ENCODE measurements at regions not wholly inside any gene's neighbourhood (a gene's known extent, or its start where the extent isn't known, plus 50 kb on each side); places are given as distances from the start of the nearest gene placed in this dataset.

DNA sequence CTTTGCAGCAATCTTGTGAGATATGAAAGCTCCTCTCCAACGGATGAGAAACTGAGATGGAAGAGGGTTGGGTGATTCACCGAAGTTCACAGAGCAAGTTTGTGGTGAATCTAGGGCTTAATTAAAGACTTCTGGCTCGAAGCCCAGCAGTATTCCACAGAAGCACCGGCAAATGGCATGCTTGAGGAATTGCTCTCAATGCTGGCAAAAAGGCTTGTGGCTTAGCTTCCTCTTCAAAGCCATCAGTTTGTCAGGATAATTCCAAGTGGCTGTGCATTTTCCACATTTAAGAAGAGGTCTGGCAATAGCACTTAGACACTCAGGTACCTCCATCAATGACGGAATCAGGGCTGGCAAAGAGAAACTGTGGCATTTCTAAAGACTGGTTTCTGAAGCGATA, 98.7 kb upstream of the SLC66A3 start:
- DNase-seq (ENCODE audit: low read depth, low spot score) = no peak
- H3K4me1 Mint-ChIP-seq = no peaks in the 10 kb centered on the region
- H3K27me3 Mint-ChIP-seq (ENCODE audit: low read depth) = peaks cover 2% of the 10 kb centered on the region
- H3K4me3 Mint-ChIP-seq = no peak overlapping the region
- H3K27ac Mint-ChIP-seq (ENCODE audit: unreplicated experiment) = no peak overlapping the region
- H3K36me3 Mint-ChIP-seq (ENCODE audit: low read depth) = no peaks in the 10 kb centered on the region
- TF ChIP-seq CTCF (conservative IDR thresholded peaks at IDR 0.05) = no peak
- peaks cover 6% of the 10 kb centered on the region for H3K9me3 Mint-ChIP-seq

DNA sequence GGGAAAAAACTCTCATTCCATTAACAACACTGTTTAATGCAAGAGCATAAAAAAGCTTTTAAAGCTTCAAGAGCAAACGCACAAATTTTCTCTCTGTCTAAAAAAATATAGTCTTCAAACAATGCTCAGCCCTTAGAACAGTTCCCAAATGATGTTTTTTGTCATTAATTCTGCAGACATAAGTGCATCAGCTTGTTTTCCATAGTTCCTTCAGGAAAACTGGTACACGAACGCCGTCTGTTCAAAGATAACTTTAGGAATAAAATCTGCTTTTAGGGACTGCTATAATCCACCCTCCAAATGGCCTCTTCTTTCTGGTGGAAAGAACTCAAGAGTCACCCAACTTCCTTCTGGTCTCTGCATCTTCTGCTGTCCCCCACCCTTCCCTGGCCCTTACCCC, 98.2 kb upstream of the SLC66A3 start:
- no peaks in the 10 kb centered on the region for H3K4me1 Mint-ChIP-seq
- no peak overlapping the region for H3K27ac Mint-ChIP-seq (ENCODE audit: unreplicated experiment)
- no peak overlapping the region for H3K4me3 Mint-ChIP-seq
- peaks cover 2% of the 10 kb centered on the region for H3K27me3 Mint-ChIP-seq (ENCODE audit: low read depth)
- no peaks in the 10 kb centered on the region for H3K36me3 Mint-ChIP-seq (ENCODE audit: low read depth)
- H3K9me3 Mint-ChIP-seq = peaks cover 6% of the 10 kb centered on the region
- TF ChIP-seq CTCF (conservative IDR thresholded peaks at IDR 0.05) = no peak
- no peak for DNase-seq (ENCODE audit: low read depth, low spot score)

GRCh38 chr2:11058129-11058528, 97.1 kb upstream of the SLC66A3 start:
- H3K27ac Mint-ChIP-seq (ENCODE audit: unreplicated experiment) = no peak overlapping the region
- peaks cover 9% of the 10 kb centered on the region for H3K9me3 Mint-ChIP-seq
- TF ChIP-seq CTCF (conservative IDR thresholded peaks at IDR 0.05) = no peak
- no peaks in the 10 kb centered on the region for H3K4me1 Mint-ChIP-seq
- DNase-seq (ENCODE audit: low read depth, low spot score) = no peak
- H3K36me3 Mint-ChIP-seq (ENCODE audit: low read depth) = no peaks in the 10 kb centered on the region
- H3K4me3 Mint-ChIP-seq = no peak overlapping the region
- H3K27me3 Mint-ChIP-seq (ENCODE audit: low read depth) = peaks cover 2% of the 10 kb centered on the region

DNA sequence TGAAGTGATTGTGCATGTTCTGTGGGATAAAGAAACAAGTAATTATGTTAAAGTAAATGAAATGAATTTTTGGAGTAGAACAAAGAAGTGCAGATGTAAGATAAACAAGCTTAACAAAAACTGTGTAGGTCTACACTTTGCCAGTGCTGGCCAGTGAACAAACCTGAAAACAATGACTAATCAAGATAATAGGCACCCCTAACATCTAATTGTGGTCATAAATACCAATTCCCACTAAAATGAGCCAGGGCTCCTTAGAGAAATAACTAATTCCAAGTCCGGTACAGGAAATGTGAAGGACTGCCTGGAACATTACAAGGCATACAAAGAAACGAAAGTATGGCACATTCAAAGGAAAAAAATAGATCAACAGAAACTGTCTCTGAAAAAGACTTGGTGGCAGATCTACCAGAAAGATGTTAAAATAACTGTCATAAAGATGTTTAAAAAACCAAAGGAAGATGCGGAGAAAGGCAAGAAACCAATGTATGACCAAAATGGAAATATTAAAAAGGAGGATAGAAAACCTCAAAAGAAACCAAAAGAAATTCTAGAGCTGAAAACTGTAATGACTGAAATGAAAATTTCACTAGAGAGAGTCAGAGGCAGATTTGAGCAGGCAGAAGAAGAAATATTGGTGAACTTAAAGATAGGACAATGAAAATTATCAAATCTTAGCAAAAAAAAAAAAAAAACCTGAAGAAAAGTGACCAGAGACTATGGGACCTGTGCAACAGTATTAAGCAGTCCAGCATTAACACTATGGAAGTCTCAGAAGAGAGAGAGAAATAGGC, 94.7 kb upstream of the SLC66A3 start:
- peaks cover 11% of the 10 kb centered on the region for H3K9me3 Mint-ChIP-seq
- H3K4me3 Mint-ChIP-seq = no peak overlapping the region
- H3K4me1 Mint-ChIP-seq = no peaks in the 10 kb centered on the region
- no peak overlapping the region for H3K27ac Mint-ChIP-seq (ENCODE audit: unreplicated experiment)
- no peaks in the 10 kb centered on the region for H3K36me3 Mint-ChIP-seq (ENCODE audit: low read depth)
- TF ChIP-seq CTCF (conservative IDR thresholded peaks at IDR 0.05) = no peak
- no peak for DNase-seq (ENCODE audit: low read depth, low spot score)
- peaks cover 10% of the 10 kb centered on the region for H3K27me3 Mint-ChIP-seq (ENCODE audit: low read depth)

DNA sequence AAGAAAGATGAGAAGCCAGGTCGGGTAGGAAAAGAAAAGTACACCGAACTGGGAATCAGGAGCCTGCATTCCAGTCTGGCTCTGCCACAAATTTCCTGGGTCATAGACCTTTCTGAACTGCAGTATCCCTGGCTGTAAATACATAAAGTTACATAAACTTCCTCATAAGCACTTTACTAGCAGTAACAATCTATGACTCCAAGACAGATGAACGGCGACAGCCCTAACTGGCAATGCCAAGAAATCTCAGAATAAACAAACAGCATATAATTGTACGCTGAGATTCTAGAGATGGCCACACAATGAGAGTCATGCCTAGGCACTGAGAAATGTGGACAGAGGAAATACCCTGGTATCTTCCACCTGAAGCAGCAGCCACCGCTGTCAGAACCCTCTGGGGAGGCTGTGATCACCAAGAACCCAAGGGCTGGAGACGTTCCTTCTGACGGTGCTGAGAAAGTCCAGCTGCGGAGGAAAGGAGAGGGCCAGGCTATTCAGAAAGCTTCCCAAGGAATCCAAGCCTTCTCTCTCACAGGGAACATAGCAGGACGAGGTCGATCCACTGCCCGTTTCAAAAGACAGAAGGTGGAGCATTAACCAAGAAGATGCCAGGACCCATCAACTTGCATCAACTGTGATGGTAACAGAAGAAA, 89.3 kb upstream of the SLC66A3 start:
- Mint-ChIP-seq H3K9me3 (peaks cover 7% of the 10 kb centered on the region), H3K27me3 (ENCODE audit: low read depth) (peaks cover 12% of the 10 kb centered on the region), H3K36me3 (ENCODE audit: low read depth) (no peaks in the 10 kb centered on the region), H3K4me1 (peaks cover 2% of the 10 kb centered on the region), H3K27ac (ENCODE audit: unreplicated experiment) (no peak overlapping the region), H3K4me3 (no peak overlapping the region)
- no peak for DNase-seq (ENCODE audit: low read depth, low spot score)
- no peak for TF ChIP-seq CTCF (conservative IDR thresholded peaks at IDR 0.05)
